ENCODE measurements at regions not wholly inside any gene's neighbourhood (a gene's known extent, or its start where the extent isn't known, plus 50 kb on each side); places are given as distances from the start of the nearest gene placed in this dataset.

DNA sequence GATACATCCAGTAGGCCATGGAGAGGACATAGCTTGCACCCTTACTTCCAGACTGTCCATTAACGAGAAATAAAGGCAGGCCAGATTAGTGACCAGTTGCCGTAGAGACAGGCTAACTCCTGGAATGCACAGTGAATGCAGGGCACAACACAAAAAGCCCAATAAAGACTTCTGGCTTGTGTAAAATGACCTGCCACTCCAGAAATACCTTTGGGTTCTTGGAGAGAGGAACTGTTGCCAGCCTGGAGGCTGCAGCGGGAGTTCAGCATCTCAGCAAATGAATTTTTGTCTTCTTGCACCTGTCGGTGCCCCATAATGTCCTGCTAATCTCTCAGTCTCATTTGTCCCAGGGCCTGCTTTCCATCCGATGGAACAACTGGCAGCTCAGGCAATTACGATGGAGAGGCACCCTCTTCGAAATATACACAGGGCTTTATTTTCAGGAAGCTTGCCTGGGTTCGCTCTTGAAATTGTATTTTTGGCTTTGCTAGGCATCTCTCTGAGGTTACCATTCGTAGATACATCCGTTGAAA lies 538.8 kb upstream of the ZNF462 start (continued):
- TF ChIP-seq HDAC2 (IDR thresholded peaks at IDR 0.05; ENCODE audit: borderline replicate concordance in 1 of 2, low read depth in 2 of 2, low read length in 2 of 2) = no peak

Data from H1 (cell line).